PC-9 (cell line): ENCODE measurements at regions not wholly inside any gene's neighbourhood (a gene's known extent, or its start where the extent isn't known, plus 50 kb on each side); places are given as distances from the start of the nearest gene placed in this dataset.

Experiments used
- BruUV-seq: library from RNA; stranded (reverse); fragments of 400-500 nt; replicated peaks from 2 replicates; lab custom pipeline; 2021; lab: Mats Ljungman, UMichigan
- CTCF ChIA-PET: fragments of 300-600 bp; sonication (Branson Sonifier 250); formaldehyde crosslinking; loops from one replicate; lab custom pipeline; 2022; ENCODE audit warnings: antibody characterized with exemption; lab: Charles Lee
- POLR2A ChIA-PET: fragments of 300-600 bp; sonication (Branson Sonifier 250); formaldehyde crosslinking; loops from one replicate; lab custom pipeline; 2022; ENCODE audit warnings: antibody characterized with exemption; ENCODE audit not compliant: unreplicated experiment; lab: Charles Lee
- DNase-seq, 2 experiments: peaks; one replicate each; pipeline versions ENCODE4 v3.0.0 to v3.0.0-alpha.2; 2015 to 2022; ENCODE audit warnings: mixed read lengths in 1 of 2
- H2AFZ ChIP-seq: fragments of 200-600 bp; sonication (generic); 2 replicates; pipeline ENCODE4 v1.8.1; 2017; ENCODE audit warnings: antibody characterized with exemption
- H3F3A ChIP-seq: fragments of 200-600 bp; sonication (generic); 2 replicates; pipeline ENCODE4 v1.8.1; 2017; ENCODE audit warnings: antibody characterized with exemption, mild to moderate bottlenecking, low read depth; ENCODE audit not compliant: insufficient read depth
- H3K27ac ChIP-seq: fragments of 200-600 bp; sonication (generic); 2 replicates; pipeline ENCODE4 v1.6.1; 2016; ENCODE audit warnings: mixed run types
- H3K27me3 ChIP-seq: fragments of 200-600 bp; sonication (generic); 2 replicates; pipeline ENCODE4 v1.6.1; 2016; ENCODE audit warnings: low read depth, mixed run types; ENCODE audit not compliant: insufficient read depth
- H3K36me3 ChIP-seq: fragments of 200-600 bp; sonication (generic); 2 replicates; pipeline ENCODE4 v1.6.1; 2016; ENCODE audit warnings: low read depth, mixed run types
- H3K4me1 ChIP-seq: fragments of 200-600 bp; sonication (generic); replicated peaks from 2 replicates; pipeline ENCODE4 v1.6.1; 2016; ENCODE audit warnings: mixed run types; ENCODE audit not compliant: insufficient read depth
- H3K4me2 ChIP-seq: fragments of 200-600 bp; sonication (generic); 2 replicates; pipeline ENCODE4 v1.6.1; 2017; ENCODE audit warnings: mixed run types
- H3K4me3 ChIP-seq: fragments of 200-600 bp; sonication (generic); 2 replicates; pipeline ENCODE4 v1.6.1; 2016; ENCODE audit warnings: mixed run types
- H3K79me2 ChIP-seq: fragments of 200-600 bp; sonication (generic); 2 replicates; pipeline ENCODE4 v1.6.1; 2017; ENCODE audit warnings: low read depth, mixed run types
- H3K9me2 ChIP-seq: fragments of 200-600 bp; sonication (generic); 2 replicates; pipeline ENCODE4 v1.8.1; 2017; ENCODE audit warnings: mild to moderate bottlenecking; ENCODE audit not compliant: insufficient read depth
- H3K9me3 ChIP-seq: fragments of 200-600 bp; sonication (generic); 2 replicates; pipeline ENCODE4 v1.8.1; 2016; ENCODE audit warnings: low read depth; ENCODE audit not compliant: insufficient read depth
- H4K20me1 ChIP-seq: fragments of 200-600 bp; sonication (generic); 2 replicates; pipeline ENCODE4 v1.8.1; 2017; ENCODE audit not compliant: insufficient read depth
- EZH2 ChIP-seq: fragments of 200-600 bp; sonication (generic); IDR thresholded peaks from 2 replicates; pipeline ENCODE4 v1.8.0; 2017; ENCODE audit warnings: antibody characterized with exemption, low read depth
- intact Hi-C: fragments of 100-400 bp; cut with micrococcal nuclease; formaldehyde crosslinking; loops from one replicate; pipeline ENCODE4 v1.10.0; 2022; ENCODE audit not compliant: unreplicated experiment
- TF ChIP-seq, protein P1 (sequence below): fragments of 200-600 bp; sonication (generic); conservative IDR thresholded peaks from 2 replicates; pipeline ENCODE4 v1.6.1; 2017; ENCODE audit warnings: mixed run types, antibody characterized with exemption, mild to moderate bottlenecking, moderate library complexity

GRCh38 chr14:98903371-98903770, 368.6 kb downstream of the BCL11B start:
- H3K27me3 ChIP-seq = peaks cover 20% of the 10 kb centered on the region; the same call in 1 of the 2 replicates
- no peaks in the 10 kb centered on the region for H4K20me1 ChIP-seq
- ChIA-PET CTCF (no interaction called here), POLR2A (no interaction called here)
- no peak overlapping the region for H3K4me2 ChIP-seq
- H3K36me3 ChIP-seq = no peaks in the 10 kb centered on the region
- TF ChIP-seq EZH2 = no peak
- TF ChIP-seq, protein P1, sequence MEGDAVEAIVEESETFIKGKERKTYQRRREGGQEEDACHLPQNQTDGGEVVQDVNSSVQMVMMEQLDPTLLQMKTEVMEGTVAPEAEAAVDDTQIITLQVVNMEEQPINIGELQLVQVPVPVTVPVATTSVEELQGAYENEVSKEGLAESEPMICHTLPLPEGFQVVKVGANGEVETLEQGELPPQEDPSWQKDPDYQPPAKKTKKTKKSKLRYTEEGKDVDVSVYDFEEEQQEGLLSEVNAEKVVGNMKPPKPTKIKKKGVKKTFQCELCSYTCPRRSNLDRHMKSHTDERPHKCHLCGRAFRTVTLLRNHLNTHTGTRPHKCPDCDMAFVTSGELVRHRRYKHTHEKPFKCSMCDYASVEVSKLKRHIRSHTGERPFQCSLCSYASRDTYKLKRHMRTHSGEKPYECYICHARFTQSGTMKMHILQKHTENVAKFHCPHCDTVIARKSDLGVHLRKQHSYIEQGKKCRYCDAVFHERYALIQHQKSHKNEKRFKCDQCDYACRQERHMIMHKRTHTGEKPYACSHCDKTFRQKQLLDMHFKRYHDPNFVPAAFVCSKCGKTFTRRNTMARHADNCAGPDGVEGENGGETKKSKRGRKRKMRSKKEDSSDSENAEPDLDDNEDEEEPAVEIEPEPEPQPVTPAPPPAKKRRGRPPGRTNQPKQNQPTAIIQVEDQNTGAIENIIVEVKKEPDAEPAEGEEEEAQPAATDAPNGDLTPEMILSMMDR = no peak
- H3K4me3 ChIP-seq = no peak overlapping the region
- no peak overlapping the region for H2AFZ ChIP-seq
- H3K9me3 ChIP-seq = no peaks in the 10 kb centered on the region
- DNase-seq = no peak
- H3K27ac ChIP-seq = no peak overlapping the region
- no peaks in the 10 kb centered on the region for H3F3A ChIP-seq
- H3K79me2 ChIP-seq = no peaks in the 10 kb centered on the region
- BruUV-seq = no TSS peak
- no peaks in the 10 kb centered on the region for H3K9me2 ChIP-seq
- no peaks in the 10 kb centered on the region for H3K4me1 ChIP-seq
- intact Hi-C loops = no loop called here

DNA sequence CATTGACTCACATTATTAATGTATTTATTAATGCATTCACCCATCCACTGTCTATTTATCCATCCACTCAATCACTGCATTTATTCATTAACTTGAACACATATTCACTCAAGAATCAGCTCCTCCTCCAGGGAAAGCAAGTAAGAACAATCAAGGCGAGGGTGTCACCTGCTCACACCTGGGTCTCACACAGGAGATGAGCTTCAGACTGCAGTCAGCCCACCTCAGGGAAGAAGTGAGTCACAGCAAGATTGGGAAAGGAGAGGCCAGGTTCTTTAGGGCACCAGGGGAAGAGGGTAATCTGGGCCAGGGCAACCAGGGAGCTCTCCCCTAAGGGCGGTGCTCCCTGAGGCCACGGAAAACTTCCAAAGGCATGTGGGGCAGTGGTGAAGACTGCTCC, 367.3 kb downstream of the BCL11B start:
- H3K79me2 ChIP-seq = no peaks in the 10 kb centered on the region
- no peaks in the 10 kb centered on the region for H3K9me3 ChIP-seq
- H2AFZ ChIP-seq = no peak overlapping the region
- BruUV-seq = no TSS peak
- TF ChIP-seq, protein P1 = no peak
- no peaks in the 10 kb centered on the region for H3K9me2 ChIP-seq
- ChIA-PET CTCF (no interaction called here), POLR2A (no interaction called here)
- intact Hi-C loops = no loop called here
- H3K4me1 ChIP-seq = no peaks in the 10 kb centered on the region
- DNase-seq = no peak
- H3K36me3 ChIP-seq = no peaks in the 10 kb centered on the region
- no peaks in the 10 kb centered on the region for H3F3A ChIP-seq
- H3K4me3 ChIP-seq = no peak overlapping the region
- H3K4me2 ChIP-seq = no peak overlapping the region
- H4K20me1 ChIP-seq = no peaks in the 10 kb centered on the region
- no peak overlapping the region for H3K27ac ChIP-seq
- H3K27me3 ChIP-seq = peaks cover 20% of the 10 kb centered on the region; the same call in 1 of the 2 replicates

GRCh38 chr14:98906123-98906995, 365.6 kb downstream of the BCL11B start:
- DNase-seq = no peak
- Histone ChIP-seq H2AFZ (no peak overlapping the region), H3K9me3 (no peaks in the 10 kb centered on the region), H3F3A (no peaks in the 10 kb centered on the region), H3K36me3 (no peaks in the 10 kb centered on the region), H3K27ac (no peak overlapping the region), H3K4me3 (no peak overlapping the region), H3K4me1 (no peaks in the 10 kb centered on the region), H3K27me3 (peaks cover 16% of the 10 kb centered on the region; the same call in 1 of the 2 replicates), H4K20me1 (no peaks in the 10 kb centered on the region), H3K9me2 (no peaks in the 10 kb centered on the region), H3K79me2 (no peaks in the 10 kb centered on the region), H3K4me2 (no peak overlapping the region)
- ChIA-PET POLR2A (no interaction called here), CTCF (no interaction called here)
- BruUV-seq = no TSS peak
- intact Hi-C loops = no loop called here
- TF ChIP-seq EZH2 = no peak
- TF ChIP-seq, protein P1 = no peak
